ENCODE measurements at regions not wholly inside any gene's neighbourhood (a gene's known extent, or its start where the extent isn't known, plus 50 kb on each side); places are given as distances from the start of the nearest gene placed in this dataset.

DNA sequence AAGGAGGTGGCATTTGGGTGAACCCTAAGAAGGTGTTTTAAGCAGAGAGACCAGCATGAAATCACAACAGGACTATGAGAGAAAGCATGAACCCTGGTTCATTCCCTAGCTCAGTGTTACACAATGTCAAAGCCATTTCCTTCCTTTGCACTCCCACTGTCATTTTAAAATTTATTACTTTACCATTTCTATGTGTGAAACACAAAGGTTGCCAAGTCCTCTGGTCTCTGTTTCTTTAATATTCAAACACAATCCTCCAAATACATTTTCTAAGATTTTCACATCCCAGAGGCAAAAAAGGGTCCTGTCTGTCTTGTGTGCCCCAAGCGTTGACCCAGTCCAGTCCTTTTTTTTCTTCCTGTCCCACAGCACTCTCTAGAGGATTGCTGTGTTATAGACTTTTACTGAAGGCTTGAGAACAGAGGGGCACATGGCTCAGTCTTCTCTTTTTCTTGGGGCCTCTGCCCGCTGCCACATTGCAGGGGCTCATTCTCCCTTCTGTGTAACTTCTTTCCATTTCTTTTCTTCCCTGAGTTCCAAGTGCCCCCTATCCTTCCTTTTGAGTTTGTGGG is 78.6 kb upstream of the SLC28A3 start:
- Histone ChIP-seq H3K4me3 (ENCODE audit: low read depth, low read length) (no peak overlapping the region), H3K4me1 (no peaks in the 10 kb centered on the region), H3K27me3 (no peaks in the 10 kb centered on the region), H3K9me3 (no peaks in the 10 kb centered on the region), H3K36me3 (no peaks in the 10 kb centered on the region)
- no peak for DNase-seq
- no peak for TF ChIP-seq CTCF (IDR thresholded peaks at IDR 0.05; ENCODE audit: low read depth, low read length)

- H3K27me3 ChIP-seq = no peaks in the 10 kb centered on the region
- DNase-seq = no peak
- H3K4me1 ChIP-seq = no peaks in the 10 kb centered on the region
- no peaks in the 10 kb centered on the region for H3K9me3 ChIP-seq
- no peak overlapping the region for H3K4me3 ChIP-seq (ENCODE audit: low read depth, low read length)
- no peaks in the 10 kb centered on the region for H3K36me3 ChIP-seq
- TF ChIP-seq CTCF (IDR thresholded peaks at IDR 0.05; ENCODE audit: low read depth, low read length) = no peak
Measured at GRCh38 chr9:84424931-84425330, 84.4 kb upstream of the SLC28A3 start.

DNA sequence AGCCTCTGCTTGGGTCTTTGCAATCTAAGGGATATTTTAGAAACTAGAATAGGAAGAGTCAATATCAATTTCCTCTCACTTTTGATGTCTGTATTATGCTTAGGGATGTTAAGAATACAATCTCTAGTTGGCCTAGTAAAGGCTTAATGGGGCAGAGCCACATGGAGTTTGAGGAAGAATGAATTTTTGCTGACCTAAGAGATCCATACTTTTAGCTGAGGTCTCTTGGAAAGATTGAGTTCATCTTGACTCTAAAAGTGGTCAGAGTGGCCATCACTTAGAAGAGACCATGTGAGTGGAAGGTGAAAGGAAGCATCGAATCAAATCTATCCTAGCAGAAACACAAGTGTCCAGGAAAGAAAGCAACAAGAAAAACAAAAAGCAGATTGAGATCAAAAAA is 92.2 kb upstream of the SLC28A3 start:
- H3K36me3 ChIP-seq = no peaks in the 10 kb centered on the region
- DNase-seq = no peak
- no peaks in the 10 kb centered on the region for H3K9me3 ChIP-seq
- H3K4me1 ChIP-seq = no peaks in the 10 kb centered on the region
- H3K27me3 ChIP-seq = no peaks in the 10 kb centered on the region
- TF ChIP-seq CTCF (IDR thresholded peaks at IDR 0.05; ENCODE audit: low read depth, low read length) = no peak
- H3K4me3 ChIP-seq (ENCODE audit: low read depth, low read length) = no peak overlapping the region

- Histone ChIP-seq H3K36me3 (no peaks in the 10 kb centered on the region), H3K27me3 (no peaks in the 10 kb centered on the region), H3K4me3 (ENCODE audit: low read depth, low read length) (no peak overlapping the region), H3K4me1 (no peaks in the 10 kb centered on the region), H3K9me3 (no peaks in the 10 kb centered on the region)
- DNase-seq = no peak
- TF ChIP-seq CTCF (IDR thresholded peaks at IDR 0.05; ENCODE audit: low read depth, low read length) = no peak
Measured at GRCh38 chr9:84435902-84436301, 95.3 kb upstream of the SLC28A3 start.

GRCh38 chr9:84436386-84437109 is 96.0 kb upstream of the SLC28A3 start:
- no peaks in the 10 kb centered on the region for H3K9me3 ChIP-seq
- TF ChIP-seq CTCF (IDR thresholded peaks at IDR 0.05; ENCODE audit: low read depth, low read length) = no peak
- H3K27me3 ChIP-seq = no peaks in the 10 kb centered on the region
- no peaks in the 10 kb centered on the region for H3K4me1 ChIP-seq
- no peak overlapping the region for H3K4me3 ChIP-seq (ENCODE audit: low read depth, low read length)
- no peaks in the 10 kb centered on the region for H3K36me3 ChIP-seq
- no peak for DNase-seq

DNA sequence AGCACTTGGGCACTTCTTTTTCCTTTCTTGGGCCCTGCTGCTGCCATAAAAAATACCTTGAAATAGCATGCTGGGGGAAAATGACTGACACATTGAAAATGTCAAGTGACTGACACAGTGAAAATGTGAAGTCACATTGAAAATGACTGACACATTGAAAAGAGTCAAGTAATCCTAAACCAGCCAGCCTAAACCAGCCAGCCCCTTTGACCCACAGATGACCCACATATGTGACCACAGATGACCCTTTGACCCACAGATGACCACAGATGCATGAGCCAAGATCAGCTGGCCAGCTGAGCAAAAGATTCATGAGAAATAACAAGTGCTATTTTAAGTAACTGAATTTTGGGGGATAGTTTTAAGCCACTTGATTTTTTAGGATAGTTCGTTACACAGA is 97.8 kb upstream of the SLC28A3 start:
- DNase-seq = no peak
- H3K4me3 ChIP-seq (ENCODE audit: low read depth, low read length) = no peak overlapping the region
- H3K36me3 ChIP-seq = no peaks in the 10 kb centered on the region
- no peak for TF ChIP-seq CTCF (IDR thresholded peaks at IDR 0.05; ENCODE audit: low read depth, low read length)
- H3K4me1 ChIP-seq = no peaks in the 10 kb centered on the region
- H3K27me3 ChIP-seq = no peaks in the 10 kb centered on the region
- H3K9me3 ChIP-seq = no peaks in the 10 kb centered on the region

Measured in BE2C (cell line).